ENCODE measurements at regions not wholly inside any gene's neighbourhood (a gene's known extent, or its start where the extent isn't known, plus 50 kb on each side); places are given as distances from the start of the nearest gene placed in this dataset.

DNA sequence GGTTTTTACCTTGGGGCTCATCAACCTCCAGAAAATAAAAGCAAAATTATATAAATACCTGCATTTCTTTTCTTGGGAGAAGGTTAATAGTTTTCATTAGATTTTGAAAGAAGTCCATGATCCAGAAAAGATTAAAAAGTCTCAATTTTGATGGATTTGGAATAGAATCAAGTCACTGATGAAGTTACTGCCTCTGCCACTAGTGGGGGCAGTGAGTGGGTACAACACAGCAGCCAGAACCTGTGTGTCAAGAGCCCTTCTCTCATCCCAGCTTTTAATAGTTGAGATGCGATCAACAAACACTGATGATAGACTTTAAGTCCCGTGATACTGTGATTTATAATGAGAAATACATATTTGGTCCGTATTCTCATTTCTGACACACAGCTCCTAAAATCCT lies 686.7 kb downstream of the DIAPH3 start:
- no peak for DNase-seq

DNA sequence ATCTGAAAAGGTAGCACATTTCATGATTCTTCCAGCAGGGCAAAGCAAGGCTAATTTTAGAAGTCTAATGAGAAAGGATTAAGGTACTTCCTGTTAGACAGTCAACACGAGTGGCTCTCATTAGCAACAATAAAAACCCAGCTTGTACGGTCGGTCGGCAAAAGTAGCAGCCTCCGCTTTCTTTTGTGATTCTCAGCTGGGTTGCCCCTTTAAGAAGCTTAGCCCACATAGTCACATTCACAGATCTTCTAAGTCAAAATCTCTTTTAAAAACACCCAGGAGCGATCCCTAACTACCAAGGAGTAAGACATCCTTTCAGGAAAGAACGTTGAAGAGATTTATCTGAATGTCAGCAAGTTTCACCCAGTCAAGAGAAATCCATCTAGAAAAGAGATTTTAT lies 684.8 kb downstream of the DIAPH3 start:
- DNase-seq = no peak

DNA sequence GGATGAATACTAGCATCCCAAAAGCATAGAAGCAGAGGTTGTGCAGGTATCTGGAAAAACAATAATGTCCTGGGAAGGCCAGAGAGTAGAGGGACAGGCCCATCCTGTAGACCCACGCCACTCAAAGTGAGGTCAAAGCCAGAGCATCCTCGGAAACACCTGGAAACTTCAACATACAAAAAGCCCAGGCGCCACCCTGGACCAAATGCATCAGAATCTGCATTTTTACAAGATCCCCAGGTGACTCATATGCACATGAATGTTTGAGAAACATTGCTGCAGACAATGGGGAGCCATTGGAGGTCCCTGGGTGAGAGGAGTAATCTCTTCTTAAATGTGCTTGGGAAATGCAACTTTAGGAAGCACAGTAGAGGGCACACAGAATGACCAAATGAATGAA lies 684.1 kb downstream of the DIAPH3 start:
- DNase-seq = no peak

DNA sequence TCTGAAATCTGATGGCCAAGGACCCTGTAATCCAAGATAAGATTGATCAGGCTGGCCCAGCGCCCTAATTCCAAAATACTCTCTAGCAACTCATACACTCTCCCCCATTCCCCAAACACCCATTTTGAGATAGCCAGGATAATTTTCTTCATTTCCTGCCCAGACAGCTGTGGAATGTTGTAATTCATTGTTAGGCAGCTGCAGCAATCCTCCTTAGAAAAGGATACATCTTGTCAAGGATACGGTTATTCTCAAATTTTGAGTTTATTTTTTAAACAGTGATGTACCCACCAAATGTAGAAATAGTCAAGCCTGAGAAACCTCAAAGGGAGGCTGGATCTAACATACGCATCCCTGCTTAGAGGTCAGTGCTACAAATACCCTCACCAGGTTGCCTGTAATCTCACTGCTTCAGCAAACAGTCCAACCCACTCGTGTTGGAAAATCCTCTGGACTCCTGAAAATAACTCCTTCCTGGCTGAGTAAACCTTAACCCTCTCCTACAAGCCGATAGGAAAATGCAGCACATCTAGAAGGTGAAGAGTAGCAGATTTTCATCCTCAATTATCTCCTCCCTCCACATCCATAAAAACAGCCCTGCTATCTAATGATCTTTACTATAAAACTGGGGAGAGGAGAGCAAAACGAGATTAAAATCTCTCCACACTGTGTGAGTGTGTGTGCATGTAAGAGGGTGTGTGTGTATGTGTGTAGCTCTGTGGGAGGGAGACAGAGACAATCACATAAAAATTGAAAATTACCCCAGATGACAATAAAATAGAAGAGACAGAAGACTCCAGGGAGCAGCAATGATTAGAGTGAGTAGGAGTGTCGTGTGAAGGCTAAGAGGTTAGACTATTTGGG lies 683.1 kb downstream of the DIAPH3 start:
- no peak for DNase-seq

DNA sequence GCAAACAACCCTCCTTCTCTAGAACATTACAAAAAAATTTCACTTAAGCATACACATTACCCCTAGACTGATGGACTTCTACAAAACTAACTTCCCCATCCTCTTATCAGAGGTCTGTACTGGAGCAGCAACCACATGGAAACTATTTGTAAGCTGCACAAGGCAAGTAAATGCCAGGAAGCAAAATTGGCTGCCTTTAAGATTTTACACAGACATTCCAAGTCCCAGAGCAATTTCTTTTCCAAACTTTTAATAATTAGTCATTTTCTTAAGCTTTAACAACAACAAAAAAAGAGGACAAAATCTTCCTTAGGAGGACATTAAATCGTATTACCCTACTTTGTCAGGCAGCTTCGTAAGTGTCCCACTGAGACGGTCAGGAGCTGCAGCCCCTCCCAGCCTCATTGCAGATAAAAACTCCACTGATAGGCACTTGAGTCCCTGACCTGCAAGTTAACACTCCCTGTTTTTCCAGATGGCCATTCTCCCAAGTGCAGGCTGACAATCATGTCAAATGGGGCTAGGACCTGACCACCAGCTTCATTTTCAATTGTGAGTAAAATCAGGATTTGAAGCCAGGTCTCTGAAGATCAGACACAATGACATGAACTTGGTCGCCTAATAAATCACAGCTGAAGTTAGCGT lies 680.1 kb downstream of the DIAPH3 start:
- DNase-seq = no peak

DNA sequence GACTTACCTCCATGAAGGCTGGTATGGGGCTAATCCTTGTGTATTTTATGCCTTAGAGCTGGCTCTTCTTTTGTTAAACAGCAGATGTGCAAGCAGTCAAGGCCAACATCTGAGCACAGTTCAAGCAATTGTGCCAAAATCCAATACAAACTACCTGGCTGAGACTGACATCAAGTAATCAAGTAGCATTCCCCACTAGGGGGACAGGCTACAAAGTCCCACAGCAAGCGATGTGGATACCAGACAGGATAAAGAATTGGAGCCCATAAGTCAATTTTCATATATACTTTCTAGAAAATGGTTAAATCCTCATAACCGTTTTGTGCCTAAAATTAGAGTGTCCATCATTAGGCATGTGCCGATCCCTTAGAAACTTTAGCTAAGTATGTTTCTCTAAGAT lies 675.8 kb downstream of the DIAPH3 start:
- no peak for DNase-seq

DNA sequence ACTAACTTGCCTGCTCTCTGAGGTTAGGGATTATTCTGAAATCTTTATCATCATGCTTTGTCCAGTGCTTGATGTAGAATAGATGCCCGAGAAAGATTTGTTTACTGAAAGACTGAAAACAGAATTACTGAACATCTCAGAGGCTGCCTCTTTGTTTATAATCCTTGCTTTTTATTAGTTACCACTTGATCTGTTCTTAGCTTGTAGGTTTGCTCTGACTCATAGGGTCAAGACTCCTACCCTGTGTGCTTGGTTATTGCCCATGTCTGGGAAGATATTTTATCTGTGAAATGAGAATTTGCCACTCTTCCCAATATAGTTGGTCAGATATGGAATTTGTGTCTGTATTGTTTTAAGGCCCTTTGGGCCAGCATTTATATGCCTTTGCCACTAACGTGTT lies 675.3 kb downstream of the DIAPH3 start:
- DNase-seq = no peak

DNA sequence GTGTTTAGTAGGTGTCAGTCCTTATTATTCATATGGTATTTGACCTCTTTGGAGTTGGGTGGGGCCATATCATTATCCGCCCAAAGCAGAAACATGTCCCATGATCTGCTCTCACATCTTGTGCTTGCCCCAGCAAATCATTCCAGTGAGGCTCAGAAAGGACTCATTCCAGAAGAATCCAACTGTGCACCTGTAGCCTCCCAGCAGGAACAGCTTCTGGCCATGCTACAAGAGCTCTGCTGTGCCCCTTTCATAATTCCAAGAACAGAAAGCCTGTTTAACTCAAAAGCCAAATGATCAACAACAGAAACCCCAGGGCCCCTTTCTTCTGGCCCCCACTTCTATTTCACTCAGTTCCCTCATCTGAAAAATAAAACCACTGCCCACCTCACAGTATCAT lies 673.1 kb downstream of the DIAPH3 start:
- DNase-seq = no peak

DNA sequence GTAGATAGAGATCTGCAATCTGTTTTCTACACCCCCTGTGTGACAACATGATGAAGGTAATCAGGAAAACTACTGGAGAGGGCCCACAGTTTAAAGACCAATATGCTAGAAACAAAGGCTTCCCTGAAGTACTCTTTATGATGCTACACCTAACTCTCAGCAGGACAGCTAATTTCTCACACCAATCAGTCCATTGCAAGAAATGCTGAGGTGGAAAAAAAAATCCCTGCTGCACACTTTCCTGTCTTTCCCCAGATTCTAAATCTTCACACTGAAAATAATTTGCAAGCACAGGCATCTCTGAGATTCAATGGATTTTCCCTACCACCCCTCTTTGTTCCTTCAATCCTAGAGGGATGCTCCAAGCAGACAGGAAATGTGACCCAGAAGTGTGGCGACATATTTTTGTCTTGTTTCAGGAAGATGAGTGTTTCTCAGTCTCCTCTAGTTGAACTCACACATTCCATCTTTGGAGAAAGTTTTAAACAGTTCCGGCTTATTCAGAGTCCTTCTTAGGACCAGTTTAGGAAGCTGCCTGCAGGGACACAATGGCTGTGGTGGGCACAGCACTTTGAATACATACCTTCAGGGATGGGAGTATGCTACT lies 671.6 kb downstream of the DIAPH3 start:
- no peak for DNase-seq

DNA sequence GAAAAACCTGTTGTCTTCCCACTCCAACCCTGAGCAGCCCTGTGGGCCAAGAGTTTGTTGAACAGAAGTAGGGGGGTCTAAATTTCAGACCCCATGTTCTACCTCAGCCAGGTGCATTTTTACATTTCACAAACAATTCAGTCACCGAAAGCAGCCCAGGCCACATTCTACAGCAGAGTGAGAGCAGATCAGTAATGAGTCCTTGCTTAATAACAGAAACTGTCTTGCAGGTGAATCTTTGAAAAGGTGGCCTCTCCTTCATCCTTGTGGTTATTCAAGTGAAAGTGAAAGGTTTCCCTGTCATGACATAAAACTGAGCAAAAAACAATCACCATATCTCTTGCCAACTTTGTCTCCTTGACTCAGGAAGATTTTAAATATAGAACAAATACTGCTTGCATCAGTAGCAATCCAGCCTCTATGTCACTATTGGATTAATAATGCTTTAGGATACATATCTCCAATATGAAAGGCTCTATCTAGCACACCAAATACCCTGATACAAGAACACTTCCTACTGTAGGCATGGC lies 670.2 kb downstream of the DIAPH3 start:
- no peak for DNase-seq

DNA sequence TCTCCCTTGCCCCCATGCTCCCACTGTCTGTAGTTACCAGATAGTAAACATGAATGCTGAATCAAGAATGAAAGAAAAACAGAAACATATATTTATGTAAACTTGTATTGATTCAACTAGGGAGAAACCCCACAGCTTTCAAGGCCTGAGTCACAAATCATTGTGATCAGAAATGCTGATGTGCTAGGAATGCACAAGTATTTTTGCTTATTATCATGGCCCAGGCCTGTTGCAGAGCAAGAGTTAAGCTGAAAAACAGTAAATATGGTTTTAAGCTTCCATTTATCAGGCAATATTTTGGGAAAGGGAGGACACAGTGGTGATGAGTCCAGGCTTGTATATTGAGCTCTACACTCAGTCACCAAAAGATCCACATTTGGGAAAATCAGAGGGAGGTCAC lies 669.6 kb downstream of the DIAPH3 start:
- no peak for DNase-seq

DNA sequence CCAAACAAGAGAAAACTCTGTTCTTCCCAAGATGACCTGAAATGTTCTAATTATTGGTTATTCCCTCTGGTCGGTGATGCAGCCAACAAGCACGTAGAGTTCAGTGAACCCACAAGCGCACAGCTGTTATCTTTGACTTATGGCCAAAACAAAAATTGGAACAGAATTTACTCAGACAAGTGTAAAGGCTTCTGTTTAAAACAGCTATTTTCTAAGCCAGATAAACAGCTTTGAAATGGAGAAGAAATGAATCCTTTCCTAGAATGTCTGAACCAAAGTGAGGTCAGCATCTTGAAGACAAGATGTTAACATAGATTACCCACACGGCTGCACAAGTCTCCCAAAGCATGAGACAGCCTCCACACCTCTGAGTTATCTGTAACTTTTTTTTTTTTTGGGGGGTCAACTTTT lies 669.2 kb downstream of the DIAPH3 start:
- DNase-seq = no peak

DNA sequence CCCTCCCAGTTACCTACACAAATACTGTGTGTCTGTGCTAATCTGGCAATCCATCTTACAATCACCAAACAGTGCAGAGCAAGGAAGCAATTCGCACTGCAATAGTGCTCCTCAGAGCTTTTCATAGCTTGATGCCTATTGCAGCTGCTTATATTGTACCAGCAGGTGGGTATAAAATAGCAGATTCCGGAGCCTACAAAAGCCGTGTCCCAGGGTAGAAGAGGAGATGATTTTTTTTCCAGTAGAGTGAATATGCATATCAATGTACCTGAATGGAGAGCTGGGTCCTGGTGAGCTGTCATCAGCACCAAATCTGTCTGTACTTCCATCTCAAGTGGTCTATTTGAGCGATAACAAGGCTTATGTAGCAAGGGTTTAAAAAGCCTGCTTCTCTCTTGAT lies 668.4 kb downstream of the DIAPH3 start:
- DNase-seq = no peak

DNA sequence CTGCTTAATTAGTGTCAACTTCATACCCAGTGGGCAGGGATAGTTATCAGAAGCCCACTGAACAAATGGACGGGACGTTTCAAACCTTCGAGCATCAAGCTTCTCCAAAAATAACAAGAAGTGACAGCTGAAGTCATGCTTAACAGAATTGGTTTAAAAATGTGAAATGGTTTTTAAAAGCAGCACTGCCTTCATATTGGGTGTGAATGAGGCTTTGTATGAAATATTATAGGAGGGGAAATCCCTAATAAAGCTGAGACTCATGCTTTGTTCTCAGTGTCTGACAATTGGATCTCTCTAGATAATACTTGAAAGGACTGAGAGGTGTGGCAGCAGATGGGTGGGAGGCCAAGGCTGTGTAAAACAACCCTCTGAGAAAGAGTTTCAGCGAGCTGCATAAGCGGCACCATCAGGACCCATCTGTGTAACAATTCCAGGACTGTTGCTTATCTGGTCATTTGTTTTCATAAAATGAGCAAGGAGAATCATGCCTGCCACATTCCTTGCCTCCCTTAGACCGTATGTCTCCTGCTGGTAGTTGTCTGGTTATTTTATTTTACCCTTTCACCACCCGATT lies 667.7 kb downstream of the DIAPH3 start:
- DNase-seq = no peak

DNA sequence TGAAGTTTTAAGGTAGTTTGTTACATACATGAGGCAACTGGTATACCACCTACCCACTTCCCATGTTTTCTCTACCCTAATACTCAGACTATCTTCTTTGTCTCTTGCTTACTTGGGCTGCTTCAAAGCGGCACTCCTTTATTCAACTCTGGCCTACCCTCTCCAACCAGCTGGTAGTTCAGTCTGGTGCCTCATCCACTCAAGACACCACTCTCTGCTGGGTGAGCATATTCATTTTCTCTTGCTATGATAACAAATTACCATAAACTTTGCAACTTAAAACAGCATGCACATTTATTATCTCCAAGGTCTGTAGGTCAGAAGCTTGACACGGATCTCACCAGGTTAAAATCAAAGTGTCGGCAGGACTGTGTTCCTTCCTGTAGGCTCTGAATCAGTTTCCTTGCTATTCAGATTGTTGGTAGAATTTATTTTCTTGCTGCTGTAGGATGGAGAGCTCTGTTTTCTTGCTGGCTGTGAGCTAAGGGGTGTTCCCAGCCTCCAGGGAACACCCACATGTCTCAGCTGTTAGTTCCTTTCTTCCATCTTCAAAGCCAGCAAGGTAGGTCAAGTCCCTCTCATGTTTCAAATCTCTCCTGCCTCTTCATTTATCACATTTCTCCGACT lies 666.0 kb downstream of the DIAPH3 start:
- no peak for DNase-seq

DNA sequence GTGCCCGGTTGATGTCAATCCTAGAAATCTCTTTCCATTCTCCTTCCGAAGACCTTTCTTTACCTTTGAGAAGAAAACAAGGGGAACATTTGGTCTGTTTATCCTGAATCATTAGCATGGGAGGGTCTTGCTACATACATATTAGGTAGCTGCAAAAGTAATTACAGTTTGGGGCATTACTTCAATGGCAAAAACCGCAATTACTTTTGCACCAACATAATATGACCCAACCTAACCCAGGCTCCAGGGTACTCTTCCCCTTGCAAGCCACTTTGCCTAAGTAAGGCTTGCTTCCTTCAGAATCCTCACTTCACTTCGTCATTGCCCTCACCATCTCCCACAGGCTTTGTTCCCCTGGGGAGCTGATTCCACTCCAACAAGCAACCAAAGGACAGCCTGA lies 662.7 kb downstream of the DIAPH3 start:
- DNase-seq = no peak

DNA sequence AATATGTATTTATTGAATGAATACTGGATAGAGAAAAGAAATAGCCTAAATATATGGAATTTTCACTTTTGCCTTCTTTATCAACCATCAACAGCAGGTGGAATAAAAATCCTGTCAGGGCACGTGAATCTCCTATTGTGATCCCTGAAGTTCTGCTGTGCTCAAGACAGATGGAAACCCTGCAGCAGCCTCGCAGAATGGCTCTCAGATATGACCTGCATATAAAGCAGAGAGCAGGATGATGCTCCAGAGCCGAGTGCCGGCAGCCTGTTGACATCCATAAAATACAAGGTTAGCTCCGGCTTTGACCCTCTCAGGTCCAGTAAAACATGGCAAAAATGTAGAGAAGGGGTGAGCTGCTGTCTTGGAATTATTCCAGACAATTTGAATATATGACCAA lies 659.3 kb downstream of the DIAPH3 start:
- no peak for DNase-seq

DNA sequence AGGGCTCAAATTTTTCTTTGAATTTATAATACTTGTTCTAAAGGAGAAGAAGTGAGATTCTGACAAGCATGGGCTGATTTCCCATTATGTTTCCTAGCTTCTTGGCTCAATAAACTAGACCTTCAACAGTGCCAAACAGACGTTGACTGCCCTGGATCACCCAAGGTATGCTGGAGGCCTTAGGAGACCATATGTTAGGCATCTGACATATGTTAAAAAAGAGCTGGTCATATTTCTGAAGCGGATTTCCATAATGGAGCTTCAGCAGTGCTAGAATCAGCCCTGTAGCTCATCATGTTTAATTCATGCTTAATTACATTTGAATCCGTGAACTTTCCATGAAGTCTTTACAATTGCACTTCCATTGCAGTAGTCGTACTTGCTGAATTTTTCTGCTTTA lies 653.3 kb downstream of the DIAPH3 start:
- no peak for DNase-seq

DNA sequence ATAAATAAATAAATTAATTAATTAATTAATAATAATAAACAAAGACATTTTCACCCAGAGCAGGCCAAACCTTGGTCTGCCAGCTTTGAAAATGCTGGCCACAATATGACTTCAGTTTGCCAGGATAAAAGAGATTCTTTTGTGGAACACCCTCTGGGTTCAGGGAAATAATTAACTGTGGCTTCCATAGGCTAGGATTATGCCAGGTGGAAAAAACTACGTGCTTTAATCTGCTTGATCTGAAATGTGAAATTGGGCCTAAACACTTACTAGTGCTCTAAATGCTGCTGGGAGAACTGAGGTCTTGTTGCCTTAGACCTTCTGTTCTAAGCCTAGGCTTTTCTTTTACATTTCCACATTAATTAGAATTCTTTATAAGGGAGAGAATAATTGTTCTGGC lies 650.0 kb downstream of the DIAPH3 start:
- no peak for DNase-seq

DNA sequence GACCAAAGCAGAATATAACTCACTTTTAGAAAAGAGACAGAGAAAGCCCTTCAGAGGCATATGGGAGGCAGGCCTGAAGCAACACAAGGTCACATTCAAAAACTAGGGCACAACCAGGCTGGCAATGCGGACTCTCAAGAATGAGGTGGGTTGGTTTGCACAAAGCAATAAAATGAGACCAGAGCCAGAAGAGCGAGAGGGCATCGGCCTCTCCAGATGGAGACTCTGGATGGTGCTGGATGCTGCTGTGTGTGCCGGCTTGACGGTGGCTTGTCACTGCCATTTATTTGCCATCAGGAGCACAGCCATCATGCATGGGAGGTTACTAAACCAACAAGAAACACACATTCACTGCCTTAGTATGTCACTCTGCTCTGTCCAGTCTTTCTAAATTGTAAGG lies 649.4 kb downstream of the DIAPH3 start:
- DNase-seq = no peak

DNA sequence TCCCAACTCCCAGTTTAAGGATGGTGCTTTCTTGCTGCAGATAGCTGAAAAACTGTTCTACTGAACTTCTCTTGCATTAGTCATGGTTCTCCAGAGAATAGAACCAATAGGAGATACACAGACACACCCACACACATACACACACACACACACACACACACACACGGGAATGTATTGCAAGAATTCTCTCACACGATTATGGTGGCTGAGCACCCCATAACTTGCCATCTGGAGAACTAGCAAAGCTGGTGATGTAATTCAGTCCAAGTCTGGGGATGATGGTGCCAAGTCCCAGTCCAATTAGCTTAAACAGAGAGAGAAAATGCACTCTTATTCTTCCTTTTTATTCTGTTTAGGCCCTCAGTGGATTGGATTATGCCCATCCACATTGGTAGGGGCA lies 643.9 kb downstream of the DIAPH3 start:
- no peak for DNase-seq

DNA sequence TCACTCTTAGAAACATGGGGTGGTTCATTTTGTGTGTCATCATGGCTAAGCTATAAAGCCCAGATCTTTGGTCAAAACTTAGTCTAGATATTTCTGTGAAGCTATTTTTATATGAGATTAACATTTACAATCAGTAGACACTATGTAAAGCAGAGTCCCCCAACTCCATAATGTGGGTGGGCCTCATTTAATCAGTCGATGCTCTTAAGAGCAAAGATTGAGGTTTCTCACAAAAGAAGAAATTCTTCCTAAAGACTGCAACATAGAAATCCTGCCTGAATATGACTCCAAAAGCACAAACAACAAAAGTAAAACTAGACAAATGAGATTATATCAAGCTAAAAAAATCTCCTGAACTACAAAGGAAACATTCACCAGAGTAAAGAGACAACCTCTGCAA lies 642.2 kb downstream of the DIAPH3 start:
- DNase-seq = no peak

DNA sequence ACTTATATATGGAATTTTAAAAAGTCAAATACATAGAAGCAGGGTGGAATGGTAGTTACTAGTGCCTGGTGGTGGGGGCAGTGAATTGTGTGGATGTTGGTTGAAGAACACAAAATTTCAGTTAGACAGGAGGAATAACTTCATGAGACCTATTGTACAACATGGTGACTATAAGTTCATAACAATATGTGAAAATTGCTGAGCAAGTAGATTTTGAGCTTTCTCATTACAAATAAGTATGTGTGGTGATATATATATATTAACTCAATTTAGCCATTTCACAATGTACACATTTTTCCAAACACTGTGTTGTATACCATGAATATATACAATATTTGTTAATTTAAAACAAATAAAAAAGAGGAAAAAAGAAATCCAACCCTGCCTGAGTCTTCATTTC lies 641.1 kb downstream of the DIAPH3 start:
- DNase-seq = no peak
